ENCODE measurements at regions not wholly inside any gene's neighbourhood (a gene's known extent, or its start where the extent isn't known, plus 50 kb on each side); places are given as distances from the start of the nearest gene placed in this dataset.

- TF ChIP-seq CTCF (IDR thresholded peaks at IDR 0.05; ENCODE audit: low read depth, low read length, poor library complexity, severe bottlenecking) (no peak), EZH2phosphoT487 (IDR thresholded peaks at IDR 0.05; ENCODE audit: borderline replicate concordance, low read length) (no peak)
Observed at GRCh38 chr22:48321986-48322545, 1505.6 kb downstream of the BRD1 start.
